Breast epithelium (tissue), 3 donors: ENCODE measurements at regions not wholly inside any gene's neighbourhood (a gene's known extent, or its start where the extent isn't known, plus 50 kb on each side); places are given as distances from the start of the nearest gene placed in this dataset.

Source experiments
- POLR2A ChIP-seq: fragments of 450-650 bp; IDR thresholded peaks from one replicate; pipeline ENCODE4 v1.6.1; 2016; ENCODE audit warnings: antibody characterized with exemption, mild to moderate bottlenecking, moderate library complexity
- POLR2AphosphoS5 ChIP-seq, 3 donors: sonication (generic); formaldehyde crosslinking; IDR thresholded peaks; one replicate each; pipeline ENCODE4 v1.6.1; 2017; ENCODE audit warnings: antibody characterized with exemption in 3 of 3
- TF ChIP-seq, protein P1 (sequence below), 3 donors: fragments of 450-650 bp; IDR thresholded peaks; one replicate each; pipeline ENCODE4 v1.5.1; 2016 to 2017; ENCODE audit warnings: antibody characterized with exemption in 3 of 3, mild to moderate bottlenecking in 3 of 3, moderate library complexity in 3 of 3

DNA sequence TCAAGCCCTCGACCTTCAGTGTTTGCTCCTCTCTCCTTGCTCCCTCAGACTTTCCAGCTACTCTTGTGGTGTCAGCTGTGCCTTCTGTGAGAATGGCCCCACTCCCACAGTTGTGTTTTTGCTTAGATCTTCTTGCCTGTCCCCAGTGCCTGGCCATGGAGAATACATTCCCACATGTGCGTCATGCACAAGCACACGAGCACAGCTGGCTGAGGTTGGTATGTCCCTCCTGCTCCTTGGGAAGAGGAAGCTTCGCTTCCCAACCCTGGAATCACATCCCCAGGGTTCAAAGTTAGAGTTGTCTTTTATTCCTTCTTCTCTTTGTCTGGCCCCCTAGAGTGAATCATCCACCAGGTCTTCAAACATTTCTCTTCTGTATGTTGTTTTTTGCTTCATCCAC, 518.6 kb downstream of the CCDC171 start:
- TF ChIP-seq, protein P1, sequence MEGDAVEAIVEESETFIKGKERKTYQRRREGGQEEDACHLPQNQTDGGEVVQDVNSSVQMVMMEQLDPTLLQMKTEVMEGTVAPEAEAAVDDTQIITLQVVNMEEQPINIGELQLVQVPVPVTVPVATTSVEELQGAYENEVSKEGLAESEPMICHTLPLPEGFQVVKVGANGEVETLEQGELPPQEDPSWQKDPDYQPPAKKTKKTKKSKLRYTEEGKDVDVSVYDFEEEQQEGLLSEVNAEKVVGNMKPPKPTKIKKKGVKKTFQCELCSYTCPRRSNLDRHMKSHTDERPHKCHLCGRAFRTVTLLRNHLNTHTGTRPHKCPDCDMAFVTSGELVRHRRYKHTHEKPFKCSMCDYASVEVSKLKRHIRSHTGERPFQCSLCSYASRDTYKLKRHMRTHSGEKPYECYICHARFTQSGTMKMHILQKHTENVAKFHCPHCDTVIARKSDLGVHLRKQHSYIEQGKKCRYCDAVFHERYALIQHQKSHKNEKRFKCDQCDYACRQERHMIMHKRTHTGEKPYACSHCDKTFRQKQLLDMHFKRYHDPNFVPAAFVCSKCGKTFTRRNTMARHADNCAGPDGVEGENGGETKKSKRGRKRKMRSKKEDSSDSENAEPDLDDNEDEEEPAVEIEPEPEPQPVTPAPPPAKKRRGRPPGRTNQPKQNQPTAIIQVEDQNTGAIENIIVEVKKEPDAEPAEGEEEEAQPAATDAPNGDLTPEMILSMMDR (IDR thresholded peaks at IDR 0.05), result no peak
- no peak for TF ChIP-seq POLR2A
- TF ChIP-seq POLR2AphosphoS5 (IDR thresholded peaks at IDR 0.05), result no peak
